ENCODE measurements at regions not wholly inside any gene's neighbourhood (a gene's known extent, or its start where the extent isn't known, plus 50 kb on each side); places are given as distances from the start of the nearest gene placed in this dataset.

- H3K27me3 Mint-ChIP-seq (ENCODE audit: insufficient read depth, unreplicated experiment) = no peaks in the 10 kb centered on the region
- Histone ChIP-seq H3K27me3 (replicated peaks; ENCODE audit: control insufficient read depth, insufficient read depth, low read length) (no peaks in the 10 kb centered on the region), H3K36me3 (ENCODE audit: control insufficient read depth, insufficient read depth, low read length) (no peaks in the 10 kb centered on the region), H3K4me3 (ENCODE audit: low read depth, low read length) (no peak overlapping the region), H3K9me3 (no peaks in the 10 kb centered on the region), H3K4me1 (0 out of 2 replicates have a peak, but pooled peaks cover 3% of the 10 kb centered on the region)
- ChIA-PET CTCF (no interaction called here), POLR2A (no interaction called here)
- H3K36me3 Mint-ChIP-seq (ENCODE audit: insufficient read depth, unreplicated experiment) = no peaks in the 10 kb centered on the region
- no TSS peak for BruUV-seq (replicated peaks)
- DNase-seq = peak in 1 of 2 experiments; percentile 15
- H3K9me3 Mint-ChIP-seq (ENCODE audit: unreplicated experiment) = no peaks in the 10 kb centered on the region
- H3K27ac Mint-ChIP-seq (ENCODE audit: unreplicated experiment) = no peak overlapping the region
- TF ChIP-seq CTCF (IDR thresholded peaks at IDR 0.05; ENCODE audit: insufficient read depth in 1 of 2, low read depth in 1 of 2, low read length in 1 of 2, severe bottlenecking in 1 of 2, unreplicated experiment in 1 of 2) = no peak
- intact Hi-C loops (cut with micrococcal nuclease; ENCODE audit: unreplicated experiment) = no loop called here
- peaks cover 7% of the 10 kb centered on the region for H3K4me1 Mint-ChIP-seq (ENCODE audit: low read depth, unreplicated experiment)
- no peak overlapping the region for H3K4me3 Mint-ChIP-seq (ENCODE audit: unreplicated experiment)
Measured at GRCh38 chr11:96964661-96965060, 574.8 kb downstream of the JRKL start.

GRCh38 chr11:96967616-96968015, 577.8 kb downstream of the JRKL start:
- Mint-ChIP-seq H3K4me3 (ENCODE audit: unreplicated experiment) (no peak overlapping the region), H3K9me3 (ENCODE audit: unreplicated experiment) (no peaks in the 10 kb centered on the region), H3K27ac (ENCODE audit: unreplicated experiment) (no peak overlapping the region), H3K27me3 (ENCODE audit: insufficient read depth, unreplicated experiment) (no peaks in the 10 kb centered on the region), H3K36me3 (ENCODE audit: insufficient read depth, unreplicated experiment) (no peaks in the 10 kb centered on the region), H3K4me1 (ENCODE audit: low read depth, unreplicated experiment) (peaks cover 7% of the 10 kb centered on the region)
- no peaks in the 10 kb centered on the region for H3K36me3 ChIP-seq (ENCODE audit: control insufficient read depth, insufficient read depth, low read length)
- H3K4me1 ChIP-seq = 0 out of 2 replicates have a peak, but pooled peaks cover 3% of the 10 kb centered on the region
- ChIA-PET POLR2A (no interaction called here), CTCF (no interaction called here)
- no TSS peak for BruUV-seq (replicated peaks)
- H3K9me3 ChIP-seq = no peaks in the 10 kb centered on the region
- H3K27me3 ChIP-seq (replicated peaks; ENCODE audit: control insufficient read depth, insufficient read depth, low read length) = no peaks in the 10 kb centered on the region
- no peak for TF ChIP-seq CTCF (IDR thresholded peaks at IDR 0.05; ENCODE audit: insufficient read depth in 1 of 2, low read depth in 1 of 2, low read length in 1 of 2, severe bottlenecking in 1 of 2, unreplicated experiment in 1 of 2)
- no peak for DNase-seq
- intact Hi-C loops (cut with micrococcal nuclease; ENCODE audit: unreplicated experiment) = no loop called here
- no peak overlapping the region for H3K4me3 ChIP-seq (ENCODE audit: low read depth, low read length)

GRCh38 chr11:96969251-96969650, 579.4 kb downstream of the JRKL start:
- CTCF ChIA-PET = no interaction called here
- H3K4me1 ChIP-seq = 0 out of 2 replicates have a peak, but pooled peaks cover 3% of the 10 kb centered on the region
- no TSS peak for BruUV-seq (replicated peaks)

More at GRCh38 chr11:96969251-96969650, 579.4 kb downstream of the JRKL start:
- intact Hi-C loops (cut with micrococcal nuclease; ENCODE audit: unreplicated experiment) = no loop called here
- no peak overlapping the region for H3K4me3 ChIP-seq (ENCODE audit: low read depth, low read length)
- no peaks in the 10 kb centered on the region for H3K36me3 ChIP-seq (ENCODE audit: control insufficient read depth, insufficient read depth, low read length)
- no peak overlapping the region for H3K4me3 Mint-ChIP-seq (ENCODE audit: unreplicated experiment)
- H3K27ac Mint-ChIP-seq (ENCODE audit: unreplicated experiment) = no peak overlapping the region
- peaks cover 7% of the 10 kb centered on the region for H3K4me1 Mint-ChIP-seq (ENCODE audit: low read depth, unreplicated experiment)
- POLR2A ChIA-PET = no interaction called here
- H3K27me3 ChIP-seq (replicated peaks; ENCODE audit: control insufficient read depth, insufficient read depth, low read length) = no peaks in the 10 kb centered on the region
- H3K36me3 Mint-ChIP-seq (ENCODE audit: insufficient read depth, unreplicated experiment) = no peaks in the 10 kb centered on the region
- H3K9me3 ChIP-seq = no peaks in the 10 kb centered on the region
- no peaks in the 10 kb centered on the region for H3K9me3 Mint-ChIP-seq (ENCODE audit: unreplicated experiment)
- DNase-seq = no peak
- no peaks in the 10 kb centered on the region for H3K27me3 Mint-ChIP-seq (ENCODE audit: insufficient read depth, unreplicated experiment)
- no peak for TF ChIP-seq CTCF (IDR thresholded peaks at IDR 0.05; ENCODE audit: insufficient read depth in 1 of 2, low read depth in 1 of 2, low read length in 1 of 2, severe bottlenecking in 1 of 2, unreplicated experiment in 1 of 2)
